ENCODE measurements at regions not wholly inside any gene's neighbourhood (a gene's known extent, or its start where the extent isn't known, plus 50 kb on each side); places are given as distances from the start of the nearest gene placed in this dataset.

GRCh38 chr7:28231176-28231575 lies 50.6 kb upstream of the JAZF1 start:
- no peak for DNase-seq

- no peak for DNase-seq
Observed at GRCh38 chr7:28236560-28236959, 56.0 kb upstream of the JAZF1 start.

- no peak for DNase-seq
Observed at GRCh38 chr7:28237363-28237762, 56.8 kb upstream of the JAZF1 start.

- no peak for DNase-seq
Observed at GRCh38 chr7:28239823-28240204, 59.2 kb upstream of the JAZF1 start.

- DNase-seq: no peak
Observed at GRCh38 chr7:28240481-28240880, 59.9 kb upstream of the JAZF1 start.

- no peak for DNase-seq
Observed at GRCh38 chr7:28243861-28244260, 63.3 kb upstream of the JAZF1 start.

GRCh38 chr7:28245123-28245878 lies 64.7 kb upstream of the JAZF1 start:
- no peak for DNase-seq

GRCh38 chr7:28246921-28247461 lies 66.4 kb upstream of the JAZF1 start:
- DNase-seq: no peak

GRCh38 chr7:28258240-28258639 lies 77.6 kb upstream of the JAZF1 start:
- DNase-seq: no peak

GRCh38 chr7:28260969-28261368 lies 80.4 kb upstream of the JAZF1 start:
- no peak for DNase-seq

- DNase-seq: no peak
Observed at GRCh38 chr7:28263622-28264271, 83.2 kb upstream of the JAZF1 start.

- no peak for DNase-seq
Observed at GRCh38 chr7:28266402-28266801, 85.8 kb upstream of the JAZF1 start.

- no peak for DNase-seq
Observed at GRCh38 chr7:28267012-28267411, 86.4 kb upstream of the JAZF1 start.

- DNase-seq: no peak
Observed at GRCh38 chr7:28269700-28270361, 89.2 kb upstream of the JAZF1 start.

- DNase-seq: no peak
Observed at GRCh38 chr7:28270536-28270935, 89.9 kb upstream of the JAZF1 start.

- no peak for DNase-seq
Observed at GRCh38 chr7:28272461-28272877, 91.9 kb upstream of the JAZF1 start.

- no peak for DNase-seq
Observed at GRCh38 chr7:28276298-28276697, 95.7 kb upstream of the JAZF1 start.

GRCh38 chr7:28277364-28277763 lies 96.8 kb upstream of the JAZF1 start:
- DNase-seq: no peak

GRCh38 chr7:28277958-28278357 lies 97.4 kb upstream of the JAZF1 start:
- DNase-seq: no peak

GRCh38 chr7:28280516-28280915 lies 99.9 kb upstream of the JAZF1 start:
- DNase-seq: no peak

GRCh38 chr7:28290496-28290895 lies 109.9 kb upstream of the JAZF1 start:
- DNase-seq: no peak

- DNase-seq: no peak
Observed at GRCh38 chr7:28291559-28291958, 111.0 kb upstream of the JAZF1 start.

- DNase-seq: no peak
Observed at GRCh38 chr7:28292834-28293526, 112.4 kb upstream of the JAZF1 start.
